ENCODE measurements at regions not wholly inside any gene's neighbourhood (a gene's known extent, or its start where the extent isn't known, plus 50 kb on each side); places are given as distances from the start of the nearest gene placed in this dataset.

DNA sequence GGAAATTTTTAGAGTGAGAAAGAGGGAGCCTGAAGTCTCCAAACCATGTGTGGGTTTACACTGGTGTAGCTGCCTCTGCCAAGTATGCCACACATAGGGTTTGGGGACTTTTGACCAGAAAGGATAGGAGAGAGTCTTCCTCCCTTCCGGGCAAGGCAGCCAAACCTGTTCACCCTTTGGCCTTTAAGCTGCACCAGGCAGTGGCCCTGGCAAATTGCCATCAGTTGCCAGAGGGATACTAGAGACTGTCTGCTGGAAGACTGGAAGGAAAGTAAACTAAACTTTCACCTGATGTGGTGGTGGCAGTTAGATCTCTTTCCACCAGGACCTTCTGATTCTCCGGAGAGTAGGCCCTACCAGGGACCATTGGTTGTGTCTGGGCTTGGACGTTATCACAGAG lies 1263.2 kb downstream of the FAM181B start:
- Histone ChIP-seq H3K27me3 (replicated peaks in 1 of 2; ENCODE audit: control insufficient read depth in 2 of 2, extremely low read depth in 1 of 2, insufficient read depth in 2 of 2, low read length in 1 of 2) (no peaks in the 10 kb centered on the region), H3K4me3 (ENCODE audit: control insufficient read depth in 1 of 2, extremely low read depth in 1 of 2, low read length in 1 of 2) (no peak overlapping the region), H3K4me1 (ENCODE audit: control insufficient read depth in 1 of 2, extremely low read depth in 1 of 2, insufficient read depth in 2 of 2, low read length in 2 of 2) (no peaks in the 10 kb centered on the region), H3K9me3 (no peaks in the 10 kb centered on the region), H3K36me3 (ENCODE audit: control insufficient read depth in 2 of 2, extremely low read depth in 1 of 2, insufficient read depth in 1 of 2, low read length in 1 of 2) (no peaks in the 10 kb centered on the region), H3K27ac (ENCODE audit: low read length) (no peak overlapping the region)
- CTCF ChIA-PET = no interaction called here
- ATAC-seq (replicated peaks in 1 of 4) = no peak
- POLR2A ChIA-PET = no interaction called here
- WGBS (ENCODE audit: insufficient coverage) = 83% methylated on average over 2 of the region's 3 CpGs
- no peaks in the 10 kb centered on the region for H3K4me1 Mint-ChIP-seq
- peaks cover 4 to 16% (median 4%) of the 10 kb centered on the region in 3 donors for H3K9me3 Mint-ChIP-seq
- DNase-seq = no peak
- no peak overlapping the region for H3K27ac Mint-ChIP-seq
- H3K36me3 Mint-ChIP-seq = no peaks in the 10 kb centered on the region
- no peak overlapping the region for H3K4me3 Mint-ChIP-seq
- no peaks in the 10 kb centered on the region for H3K27me3 Mint-ChIP-seq

DNA sequence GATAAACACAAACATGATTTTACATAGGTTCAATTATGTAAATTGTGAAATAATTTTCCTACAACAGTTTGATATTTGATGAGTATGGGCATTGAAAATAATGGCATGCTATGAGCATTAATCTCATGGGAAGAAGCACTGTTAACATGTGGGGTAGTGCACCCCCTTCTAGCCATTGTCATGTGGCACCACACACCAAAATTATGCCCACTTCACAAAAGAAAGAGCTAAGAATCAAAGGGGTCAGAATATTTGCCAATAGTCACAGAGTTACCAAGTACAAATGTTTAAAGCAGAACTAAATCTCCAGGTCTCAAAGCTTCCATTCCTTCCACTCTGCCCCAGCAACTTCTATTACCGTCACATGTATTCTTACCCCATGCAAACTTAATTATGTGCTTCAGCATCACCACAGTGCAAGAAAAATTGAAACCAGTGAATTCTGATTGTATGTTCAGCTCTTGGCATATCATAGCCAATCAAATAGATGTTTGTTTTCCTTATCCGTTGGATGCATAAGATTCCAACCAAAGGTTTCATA lies 1273.8 kb downstream of the FAM181B start:
- 100% methylated on average over 1 of the region's 2 CpGs for WGBS (ENCODE audit: insufficient coverage)
- H3K27ac Mint-ChIP-seq = no peak overlapping the region
- no peaks in the 10 kb centered on the region for H3K27me3 Mint-ChIP-seq
- no peaks in the 10 kb centered on the region for H3K4me1 ChIP-seq (ENCODE audit: control insufficient read depth in 1 of 2, extremely low read depth in 1 of 2, insufficient read depth in 2 of 2, low read length in 2 of 2)
- DNase-seq = no peak
- H3K36me3 ChIP-seq (ENCODE audit: control insufficient read depth in 2 of 2, extremely low read depth in 1 of 2, insufficient read depth in 1 of 2, low read length in 1 of 2) = no peaks in the 10 kb centered on the region
- H3K4me3 Mint-ChIP-seq = no peak overlapping the region
- ATAC-seq (replicated peaks in 1 of 4) = no peak
- no peaks in the 10 kb centered on the region for H3K36me3 Mint-ChIP-seq
- H3K27ac ChIP-seq (ENCODE audit: low read length) = no peak overlapping the region
- no peaks in the 10 kb centered on the region for H3K27me3 ChIP-seq (replicated peaks in 1 of 2; ENCODE audit: control insufficient read depth in 2 of 2, extremely low read depth in 1 of 2, insufficient read depth in 2 of 2, low read length in 1 of 2)
- peaks cover 8 to 11% (median 9%) of the 10 kb centered on the region in 3 donors for H3K9me3 Mint-ChIP-seq
- ChIA-PET POLR2A (no interaction called here), CTCF (no interaction called here)
- H3K4me3 ChIP-seq (ENCODE audit: control insufficient read depth in 1 of 2, extremely low read depth in 1 of 2, low read length in 1 of 2) = no peak overlapping the region
- H3K9me3 ChIP-seq = no peaks in the 10 kb centered on the region
- no peaks in the 10 kb centered on the region for H3K4me1 Mint-ChIP-seq

DNA sequence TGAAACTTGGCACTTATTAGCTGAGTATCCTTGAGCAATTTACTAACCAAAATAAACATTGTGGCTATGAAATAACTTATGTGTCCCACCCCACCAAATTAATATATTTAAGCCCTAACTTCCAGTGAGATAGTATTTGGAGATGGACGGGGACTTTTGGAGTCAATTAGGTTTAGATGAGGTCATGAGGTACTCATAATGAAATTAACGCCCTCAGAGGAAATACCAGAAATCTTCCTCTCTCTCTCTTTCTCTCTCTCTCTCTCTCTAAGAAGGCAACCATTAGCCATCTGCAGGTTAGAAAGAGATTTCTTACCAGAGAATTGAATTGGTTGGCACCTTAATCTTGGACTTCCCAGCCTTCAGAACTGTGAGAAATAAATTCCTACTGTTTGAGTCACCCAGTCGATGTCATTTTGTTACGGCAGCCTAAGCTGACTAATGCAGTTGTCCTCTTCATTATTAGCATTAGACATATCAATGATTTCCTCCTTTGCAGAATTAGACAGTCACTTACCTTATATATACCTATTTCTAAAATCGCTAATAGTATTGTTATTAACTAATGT lies 1284.0 kb downstream of the FAM181B start:
- Histone ChIP-seq H3K36me3 (ENCODE audit: control insufficient read depth in 2 of 2, extremely low read depth in 1 of 2, insufficient read depth in 1 of 2, low read length in 1 of 2) (no peaks in the 10 kb centered on the region), H3K4me3 (ENCODE audit: control insufficient read depth in 1 of 2, extremely low read depth in 1 of 2, low read length in 1 of 2) (no peak overlapping the region), H3K27me3 (replicated peaks in 1 of 2; ENCODE audit: control insufficient read depth in 2 of 2, extremely low read depth in 1 of 2, insufficient read depth in 2 of 2, low read length in 1 of 2) (no peaks in the 10 kb centered on the region), H3K9me3 (no peaks in the 10 kb centered on the region), H3K27ac (ENCODE audit: low read length) (no peak overlapping the region), H3K4me1 (ENCODE audit: control insufficient read depth in 1 of 2, extremely low read depth in 1 of 2, insufficient read depth in 2 of 2, low read length in 2 of 2) (no peaks in the 10 kb centered on the region)
- no CpG with 5 or more reads among the region's 5 CpGs for WGBS (ENCODE audit: insufficient coverage)
- ATAC-seq (replicated peaks in 1 of 4) (no peak), DNase-seq (no peak)
- Mint-ChIP-seq H3K4me3 (no peak overlapping the region), H3K27me3 (no peaks in the 10 kb centered on the region), H3K9me3 (peaks cover 8 to 20% (median 9%) of the 10 kb centered on the region in 3 donors), H3K4me1 (no peaks in the 10 kb centered on the region), H3K36me3 (no peaks in the 10 kb centered on the region), H3K27ac (no peak overlapping the region)
- ChIA-PET POLR2A (interaction anchor here in 1 of 2 donors (0.6 kb wide), 1 partner anchor 480 kb away, joined by 5 read pairs; no protein-coding TSS in a partner anchor), CTCF (no interaction called here)

DNA sequence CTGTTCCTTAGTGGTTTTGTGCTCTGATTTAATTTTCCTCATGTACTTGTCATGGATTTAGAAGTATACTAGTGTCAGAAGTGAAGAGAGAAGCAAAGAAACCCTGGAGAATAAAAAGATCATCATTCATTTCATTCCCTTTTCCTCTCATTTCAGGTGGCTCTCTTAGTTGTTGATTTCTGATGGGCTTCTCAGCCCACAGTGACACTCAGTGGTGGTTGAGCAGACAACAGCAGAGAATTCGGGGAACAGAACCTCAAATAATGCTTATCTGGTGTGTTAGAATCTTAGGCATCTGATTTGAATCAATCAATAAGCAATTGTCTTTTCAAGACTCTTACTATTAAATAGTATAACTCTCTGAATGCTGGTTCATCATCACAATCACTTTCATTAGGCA lies 1289.4 kb downstream of the FAM181B start:
- Mint-ChIP-seq H3K27ac (no peak overlapping the region), H3K27me3 (no peaks in the 10 kb centered on the region), H3K9me3 (peaks cover 6 to 13% (median 7%) of the 10 kb centered on the region in 3 donors), H3K4me1 (no peaks in the 10 kb centered on the region), H3K36me3 (no peaks in the 10 kb centered on the region), H3K4me3 (no peak overlapping the region)
- no peak for DNase-seq
- no CpG with 5 or more reads among the region's 1 CpG for WGBS (ENCODE audit: insufficient coverage)
- H3K4me1 ChIP-seq (ENCODE audit: control insufficient read depth in 1 of 2, extremely low read depth in 1 of 2, insufficient read depth in 2 of 2, low read length in 2 of 2) = no peaks in the 10 kb centered on the region
- H3K36me3 ChIP-seq (ENCODE audit: control insufficient read depth in 2 of 2, extremely low read depth in 1 of 2, insufficient read depth in 1 of 2, low read length in 1 of 2) = no peaks in the 10 kb centered on the region
- H3K27ac ChIP-seq (ENCODE audit: low read length) = no peak overlapping the region
- POLR2A ChIA-PET = no interaction called here
- H3K27me3 ChIP-seq (replicated peaks in 1 of 2; ENCODE audit: control insufficient read depth in 2 of 2, extremely low read depth in 1 of 2, insufficient read depth in 2 of 2, low read length in 1 of 2) = no peaks in the 10 kb centered on the region
- H3K9me3 ChIP-seq = no peaks in the 10 kb centered on the region
- CTCF ChIA-PET = no interaction called here
- H3K4me3 ChIP-seq (ENCODE audit: control insufficient read depth in 1 of 2, extremely low read depth in 1 of 2, low read length in 1 of 2) = no peak overlapping the region
- ATAC-seq (replicated peaks in 1 of 4) = no peak

DNA sequence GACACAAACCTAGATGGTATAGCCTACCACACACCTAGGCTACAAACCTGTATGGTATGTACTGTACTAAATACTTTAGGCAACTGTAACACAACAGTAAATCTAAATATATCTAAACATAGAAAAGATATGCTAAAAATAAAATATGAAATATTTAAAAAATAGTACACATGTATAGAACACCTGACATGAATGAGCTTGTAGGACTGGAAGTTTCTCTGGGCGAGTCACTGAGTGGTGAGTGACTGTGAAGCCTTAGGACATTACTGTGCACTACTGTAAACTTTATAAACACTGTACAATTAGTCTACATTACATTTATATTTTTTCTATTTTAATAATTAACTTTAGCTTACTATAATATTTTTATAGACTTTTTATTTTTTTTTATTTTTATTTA lies 1301.3 kb downstream of the FAM181B start:
- CTCF ChIA-PET = no interaction called here
- no peak overlapping the region for H3K27ac Mint-ChIP-seq

DNA sequence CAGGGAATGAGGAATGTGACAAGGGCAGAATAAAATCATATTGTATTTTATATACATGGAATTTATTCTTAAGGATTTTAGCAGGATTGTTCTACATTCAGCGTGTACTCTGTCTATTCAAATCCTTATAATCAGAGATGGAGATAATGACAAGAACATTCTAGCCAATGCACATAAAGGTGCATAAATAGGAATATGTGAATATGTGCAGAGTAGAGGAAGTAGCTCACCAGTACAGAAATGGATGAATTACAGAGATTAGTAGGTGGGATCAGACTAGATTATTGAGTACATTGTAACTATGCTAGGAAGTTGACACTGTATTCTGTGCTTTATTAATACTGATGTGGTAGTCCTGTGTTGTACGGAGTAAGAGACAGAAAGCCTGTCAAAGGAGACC lies 1308.8 kb downstream of the FAM181B start:
- CTCF ChIA-PET = no interaction called here
- Histone ChIP-seq H3K4me1 (ENCODE audit: control insufficient read depth in 1 of 2, extremely low read depth in 1 of 2, insufficient read depth in 2 of 2, low read length in 2 of 2) (no peaks in the 10 kb centered on the region), H3K36me3 (ENCODE audit: control insufficient read depth in 2 of 2, extremely low read depth in 1 of 2, insufficient read depth in 1 of 2, low read length in 1 of 2) (no peaks in the 10 kb centered on the region), H3K27ac (ENCODE audit: low read length) (no peak overlapping the region), H3K27me3 (replicated peaks in 1 of 2; ENCODE audit: control insufficient read depth in 2 of 2, extremely low read depth in 1 of 2, insufficient read depth in 2 of 2, low read length in 1 of 2) (no peaks in the 10 kb centered on the region), H3K9me3 (no peaks in the 10 kb centered on the region), H3K4me3 (ENCODE audit: control insufficient read depth in 1 of 2, extremely low read depth in 1 of 2, low read length in 1 of 2) (no peak overlapping the region)
- ATAC-seq (replicated peaks in 1 of 4) = no peak
- WGBS (ENCODE audit: insufficient coverage) = 78% methylated on average over 1 of the region's 2 CpGs
- Mint-ChIP-seq H3K4me3 (no peak overlapping the region), H3K27ac (no peak overlapping the region), H3K4me1 (no peaks in the 10 kb centered on the region), H3K27me3 (no peaks in the 10 kb centered on the region), H3K36me3 (no peaks in the 10 kb centered on the region), H3K9me3 (peaks cover 4 to 9% (median 4%) of the 10 kb centered on the region in 3 donors)
- POLR2A ChIA-PET = no interaction called here
- no peak for DNase-seq

More for the DNA sequence above, 1301.3 kb downstream of the FAM181B start:
- no peaks in the 10 kb centered on the region for H3K36me3 Mint-ChIP-seq
- H3K9me3 ChIP-seq = no peaks in the 10 kb centered on the region
- H3K27ac ChIP-seq (ENCODE audit: low read length) = no peak overlapping the region
- H3K4me1 ChIP-seq (ENCODE audit: control insufficient read depth in 1 of 2, extremely low read depth in 1 of 2, insufficient read depth in 2 of 2, low read length in 2 of 2) = no peaks in the 10 kb centered on the region
- no peak overlapping the region for H3K4me3 ChIP-seq (ENCODE audit: control insufficient read depth in 1 of 2, extremely low read depth in 1 of 2, low read length in 1 of 2)
- ATAC-seq (replicated peaks in 1 of 4) (no peak), DNase-seq (no peak)
- no peaks in the 10 kb centered on the region for H3K4me1 Mint-ChIP-seq
- no peaks in the 10 kb centered on the region for H3K27me3 ChIP-seq (replicated peaks in 1 of 2; ENCODE audit: control insufficient read depth in 2 of 2, extremely low read depth in 1 of 2, insufficient read depth in 2 of 2, low read length in 1 of 2)
- POLR2A ChIA-PET = no interaction called here
- WGBS (ENCODE audit: insufficient coverage) = no CpG with 5 or more reads among the region's 1 CpG
- no peak overlapping the region for H3K4me3 Mint-ChIP-seq
- peaks cover 4 to 9% (median 6%) of the 10 kb centered on the region in 3 donors for H3K9me3 Mint-ChIP-seq
- H3K36me3 ChIP-seq (ENCODE audit: control insufficient read depth in 2 of 2, extremely low read depth in 1 of 2, insufficient read depth in 1 of 2, low read length in 1 of 2) = no peaks in the 10 kb centered on the region
- no peaks in the 10 kb centered on the region for H3K27me3 Mint-ChIP-seq

DNA sequence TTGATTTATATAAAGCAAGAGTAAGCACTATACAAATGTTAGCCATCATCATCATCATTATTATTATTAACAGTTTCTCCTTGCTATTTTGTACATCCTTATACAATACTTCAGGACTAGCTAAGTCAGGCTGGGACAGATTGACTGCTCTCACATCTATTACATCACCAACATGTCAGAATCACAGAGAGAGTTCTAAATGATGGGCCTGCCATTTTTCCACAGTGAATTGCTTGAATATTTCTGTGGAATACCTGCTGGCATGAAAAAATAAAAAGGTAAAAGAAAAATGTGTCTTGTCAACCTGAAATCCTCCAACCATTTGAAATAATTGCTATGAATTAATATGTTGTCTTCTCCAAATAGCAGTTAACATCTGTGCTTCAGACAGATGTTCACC lies 1311.3 kb downstream of the FAM181B start:
- no peak overlapping the region for H3K27ac ChIP-seq (ENCODE audit: low read length)
- H3K9me3 ChIP-seq = no peaks in the 10 kb centered on the region
- H3K36me3 ChIP-seq (ENCODE audit: control insufficient read depth in 2 of 2, extremely low read depth in 1 of 2, insufficient read depth in 1 of 2, low read length in 1 of 2) = no peaks in the 10 kb centered on the region
- H3K4me1 Mint-ChIP-seq = no peaks in the 10 kb centered on the region
- H3K27me3 ChIP-seq (replicated peaks in 1 of 2; ENCODE audit: control insufficient read depth in 2 of 2, extremely low read depth in 1 of 2, insufficient read depth in 2 of 2, low read length in 1 of 2) = no peaks in the 10 kb centered on the region
- H3K27me3 Mint-ChIP-seq = no peaks in the 10 kb centered on the region
- no peak for DNase-seq
- H3K36me3 Mint-ChIP-seq = no peaks in the 10 kb centered on the region
- H3K4me1 ChIP-seq (ENCODE audit: control insufficient read depth in 1 of 2, extremely low read depth in 1 of 2, insufficient read depth in 2 of 2, low read length in 2 of 2) = no peaks in the 10 kb centered on the region
- no peak for ATAC-seq (replicated peaks in 1 of 4)
- POLR2A ChIA-PET = no interaction called here
- H3K4me3 Mint-ChIP-seq = no peak overlapping the region
- no peak overlapping the region for H3K27ac Mint-ChIP-seq
- no peak overlapping the region for H3K4me3 ChIP-seq (ENCODE audit: control insufficient read depth in 1 of 2, extremely low read depth in 1 of 2, low read length in 1 of 2)
- CTCF ChIA-PET = no interaction called here
- peaks cover 0 to 4% (median 4%) of the 10 kb centered on the region in 3 donors for H3K9me3 Mint-ChIP-seq
